MM.1S (cell line): ENCODE measurements at regions not wholly inside any gene's neighbourhood (a gene's known extent, or its start where the extent isn't known, plus 50 kb on each side); places are given as distances from the start of the nearest gene placed in this dataset.

ENCODE experiments used
- CTCF ChIP-seq: fragments of 300-600 bp; sonication (generic); IDR thresholded peaks from 2 replicates; pipeline ENCODE4 v1.5.1; 2016; ENCODE audit warnings: antibody characterized with exemption, low read length, mixed read lengths
- EZH2 ChIP-seq: fragments of 300-600 bp; sonication (generic); optimal IDR thresholded peaks from 2 replicates; pipeline ENCODE3; 2017; ENCODE audit warnings: low read depth, mild to moderate bottlenecking, antibody characterized with exemption, low read length, mixed read lengths
- EZH2phosphoT487 ChIP-seq: fragments of 300-600 bp; sonication (generic); IDR thresholded peaks from 2 replicates; pipeline ENCODE4 v1.6.1; 2018; ENCODE audit warnings: antibody characterized with exemption, low read length

DNA sequence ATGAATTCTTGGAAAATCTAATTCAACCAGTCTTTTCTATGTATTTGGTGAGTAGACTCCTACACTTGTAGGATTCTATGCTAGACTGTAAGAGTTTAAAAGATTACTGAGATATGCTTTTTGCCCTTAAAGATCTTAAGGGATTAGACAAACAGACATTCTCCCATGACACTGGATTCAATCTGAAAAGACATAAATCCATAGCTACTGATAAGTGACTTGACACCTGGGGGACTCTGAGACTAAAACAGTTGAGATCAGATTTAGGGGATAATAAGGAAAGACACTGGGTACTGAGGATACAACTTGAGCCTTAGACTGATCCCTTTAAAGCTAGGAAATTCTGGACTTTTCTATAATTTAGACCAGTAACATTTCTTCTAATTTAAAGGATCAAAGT, 1233.4 kb downstream of the XPNPEP1 start:
- no peak for TF ChIP-seq CTCF
- TF ChIP-seq EZH2 = no peak
- no peak for TF ChIP-seq EZH2phosphoT487
